ENCODE measurements at regions not wholly inside any gene's neighbourhood (a gene's known extent, or its start where the extent isn't known, plus 50 kb on each side); places are given as distances from the start of the nearest gene placed in this dataset.

- H3K36me3 ChIP-seq (ENCODE audit: insufficient read depth, low read length) = no peaks in the 10 kb centered on the region
- TF ChIP-seq EP300 (conservative IDR thresholded peaks at IDR 0.05; ENCODE audit: poor library complexity, severe bottlenecking) = no peak
- no peak for TF ChIP-seq POLR2AphosphoS5 (IDR thresholded peaks at IDR 0.05)
- no peaks in the 10 kb centered on the region for H3F3A ChIP-seq (ENCODE audit: insufficient read depth, low read length, poor library complexity, severe bottlenecking)
- H3K27ac ChIP-seq (ENCODE audit: low read length) = no peak overlapping the region
- no peaks in the 10 kb centered on the region for H3K9me3 ChIP-seq (ENCODE audit: low read length)
- H3K79me2 ChIP-seq (replicated peaks; ENCODE audit: insufficient read depth, low read length) = no peaks in the 10 kb centered on the region
- no peak overlapping the region for H2AFZ ChIP-seq (ENCODE audit: low read depth, low read length)
- no peak overlapping the region for H3K9ac ChIP-seq (ENCODE audit: low read length)
- no peak overlapping the region for H3K4me2 ChIP-seq (ENCODE audit: low read length)
- H3K4me3 ChIP-seq (ENCODE audit: low read length) = no peak overlapping the region
- H3K27me3 ChIP-seq (ENCODE audit: insufficient read depth, low read depth, low read length) = no peaks in the 10 kb centered on the region
- H4K20me1 ChIP-seq (ENCODE audit: insufficient read depth) = no peaks in the 10 kb centered on the region
- H3K9me2 ChIP-seq (ENCODE audit: insufficient read depth, low read length) = no peaks in the 10 kb centered on the region
Measured at GRCh38 chr12:130098301-130099005, 63.8 kb upstream of the FZD10 start.

- H3F3A ChIP-seq (ENCODE audit: insufficient read depth, low read length, poor library complexity, severe bottlenecking) = no peaks in the 10 kb centered on the region
- TF ChIP-seq SMC3 (conservative IDR thresholded peaks at IDR 0.05; ENCODE audit: poor library complexity) (no peak), CTCF (IDR thresholded peaks at IDR 0.05; ENCODE audit: poor library complexity, severe bottlenecking) (no peak), RAD21 (conservative IDR thresholded peaks at IDR 0.05) (no peak), MXI1 (conservative IDR thresholded peaks at IDR 0.05; ENCODE audit: poor library complexity, severe bottlenecking) (no peak), TAF1 (IDR thresholded peaks at IDR 0.05; ENCODE audit: low read depth) (no peak), EP300 (conservative IDR thresholded peaks at IDR 0.05; ENCODE audit: poor library complexity, severe bottlenecking) (no peak)
- no peaks in the 10 kb centered on the region for H3K9me3 ChIP-seq (ENCODE audit: low read length)
- H3K27me3 ChIP-seq (ENCODE audit: insufficient read depth, low read depth, low read length) = no peaks in the 10 kb centered on the region
- H3K79me2 ChIP-seq (replicated peaks; ENCODE audit: insufficient read depth, low read length) = no peaks in the 10 kb centered on the region
- no peaks in the 10 kb centered on the region for H3K9me2 ChIP-seq (ENCODE audit: insufficient read depth, low read length)
- H3K9ac ChIP-seq (ENCODE audit: low read length) = no peak overlapping the region
- no peak overlapping the region for H3K27ac ChIP-seq (ENCODE audit: low read length)
- H3K4me3 ChIP-seq (ENCODE audit: low read length) = no peak overlapping the region
- no peak overlapping the region for H3K4me2 ChIP-seq (ENCODE audit: low read length)
- no peak overlapping the region for H2AFZ ChIP-seq (ENCODE audit: low read depth, low read length)
- H3K36me3 ChIP-seq (ENCODE audit: insufficient read depth, low read length) = no peaks in the 10 kb centered on the region
- no peaks in the 10 kb centered on the region for H4K20me1 ChIP-seq (ENCODE audit: insufficient read depth)
Measured at GRCh38 chr12:130100634-130101362, 61.5 kb upstream of the FZD10 start.

- Histone ChIP-seq H4K20me1 (ENCODE audit: insufficient read depth) (no peaks in the 10 kb centered on the region), H3K9me3 (ENCODE audit: low read length) (no peaks in the 10 kb centered on the region), H3K36me3 (ENCODE audit: insufficient read depth, low read length) (no peaks in the 10 kb centered on the region), H3K9ac (ENCODE audit: low read length) (no peak overlapping the region), H2AFZ (ENCODE audit: low read depth, low read length) (no peak overlapping the region), H3K27ac (ENCODE audit: low read length) (no peak overlapping the region), H3K9me2 (ENCODE audit: insufficient read depth, low read length) (no peaks in the 10 kb centered on the region), H3K27me3 (ENCODE audit: insufficient read depth, low read depth, low read length) (no peaks in the 10 kb centered on the region), H3F3A (ENCODE audit: insufficient read depth, low read length, poor library complexity, severe bottlenecking) (no peaks in the 10 kb centered on the region), H3K4me2 (ENCODE audit: low read length) (no peak overlapping the region), H3K79me2 (replicated peaks; ENCODE audit: insufficient read depth, low read length) (no peaks in the 10 kb centered on the region), H3K4me3 (ENCODE audit: low read length) (no peak overlapping the region)
- TF ChIP-seq EZH2 (IDR thresholded peaks at IDR 0.05; ENCODE audit: borderline replicate concordance, insufficient read depth, low read length, poor library complexity, severe bottlenecking) (no peak), REST (IDR thresholded peaks at IDR 0.05; ENCODE audit: borderline replicate concordance) (no peak), EP300 (conservative IDR thresholded peaks at IDR 0.05; ENCODE audit: poor library complexity, severe bottlenecking) (no peak), POLR2AphosphoS5 (IDR thresholded peaks at IDR 0.05) (no peak), RAD21 (conservative IDR thresholded peaks at IDR 0.05) (no peak), TAF1 (IDR thresholded peaks at IDR 0.05; ENCODE audit: low read depth) (no peak), CTCF (IDR thresholded peaks at IDR 0.05; ENCODE audit: poor library complexity, severe bottlenecking) (no peak), SMC3 (conservative IDR thresholded peaks at IDR 0.05; ENCODE audit: poor library complexity) (no peak), MXI1 (conservative IDR thresholded peaks at IDR 0.05; ENCODE audit: poor library complexity, severe bottlenecking) (no peak)
Measured at GRCh38 chr12:130101370-130101769, 60.9 kb upstream of the FZD10 start.

All from neural cell (in vitro differentiated cells).